Gastrocnemius medialis (tissue), 4 donors: ENCODE measurements at regions not wholly inside any gene's neighbourhood (a gene's known extent, or its start where the extent isn't known, plus 50 kb on each side); places are given as distances from the start of the nearest gene placed in this dataset.

Source experiments
- POLR2A ChIP-seq, 2 donors: fragments of 450-650 bp; IDR thresholded peaks; one replicate each; pipeline ENCODE4 v1.6.1; 2017; ENCODE audit warnings: antibody characterized with exemption in 2 of 2, mild to moderate bottlenecking in 2 of 2, moderate library complexity in 2 of 2
- TF ChIP-seq, protein P1 (sequence below), 5 experiments: fragments of 450-650 bp in 3 of 5; fragments of 200-600 bp in 2 of 5; sonication (generic) in 2 of 5; IDR thresholded peaks in 4 of 5; conservative IDR thresholded peaks in 1 of 5; 1 replicate in 4 of 5; 2 replicates in 1 of 5; pipeline ENCODE4 v1.5.1; 2016 to 2019; ENCODE audit warnings: antibody characterized with exemption in 5 of 5, mild to moderate bottlenecking in 3 of 5, moderate library complexity in 3 of 5

DNA sequence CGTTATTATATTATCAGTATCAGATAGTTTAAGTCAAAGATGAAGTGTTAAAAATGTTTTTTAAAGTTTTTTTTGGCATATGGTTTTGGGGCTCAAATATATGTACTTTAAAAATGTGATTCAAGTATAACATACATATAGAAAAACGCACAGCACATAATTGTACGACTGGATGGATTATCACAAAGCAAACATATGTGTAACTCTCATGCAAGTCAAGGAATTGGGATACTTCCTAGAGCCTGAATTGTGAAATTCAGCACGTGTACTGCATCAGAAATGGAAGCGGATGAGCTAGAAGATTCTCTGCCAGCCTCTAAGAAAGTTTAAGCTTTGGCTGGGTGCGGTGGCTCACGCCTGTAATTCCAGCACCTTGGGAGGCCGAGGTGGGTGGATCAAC, 340.9 kb downstream of the PRL start:
- TF ChIP-seq, protein P1, sequence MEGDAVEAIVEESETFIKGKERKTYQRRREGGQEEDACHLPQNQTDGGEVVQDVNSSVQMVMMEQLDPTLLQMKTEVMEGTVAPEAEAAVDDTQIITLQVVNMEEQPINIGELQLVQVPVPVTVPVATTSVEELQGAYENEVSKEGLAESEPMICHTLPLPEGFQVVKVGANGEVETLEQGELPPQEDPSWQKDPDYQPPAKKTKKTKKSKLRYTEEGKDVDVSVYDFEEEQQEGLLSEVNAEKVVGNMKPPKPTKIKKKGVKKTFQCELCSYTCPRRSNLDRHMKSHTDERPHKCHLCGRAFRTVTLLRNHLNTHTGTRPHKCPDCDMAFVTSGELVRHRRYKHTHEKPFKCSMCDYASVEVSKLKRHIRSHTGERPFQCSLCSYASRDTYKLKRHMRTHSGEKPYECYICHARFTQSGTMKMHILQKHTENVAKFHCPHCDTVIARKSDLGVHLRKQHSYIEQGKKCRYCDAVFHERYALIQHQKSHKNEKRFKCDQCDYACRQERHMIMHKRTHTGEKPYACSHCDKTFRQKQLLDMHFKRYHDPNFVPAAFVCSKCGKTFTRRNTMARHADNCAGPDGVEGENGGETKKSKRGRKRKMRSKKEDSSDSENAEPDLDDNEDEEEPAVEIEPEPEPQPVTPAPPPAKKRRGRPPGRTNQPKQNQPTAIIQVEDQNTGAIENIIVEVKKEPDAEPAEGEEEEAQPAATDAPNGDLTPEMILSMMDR (IDR thresholded peaks at IDR 0.05 in 4 of 5, conservative IDR thresholded peaks at IDR 0.05 in 1 of 5): no peak
- no peak for TF ChIP-seq POLR2A (IDR thresholded peaks at IDR 0.05)
